ENCODE measurements at regions not wholly inside any gene's neighbourhood (a gene's known extent, or its start where the extent isn't known, plus 50 kb on each side); places are given as distances from the start of the nearest gene placed in this dataset.

GRCh38 chr10:108782411-108782810 is 1140.9 kb downstream of the XPNPEP1 start:
- DNase-seq, result no peak
- H3K4me2 ChIP-seq, result no peak overlapping the region
- H3K4me1 ChIP-seq (replicated peaks; ENCODE audit: insufficient read depth), result no peaks in the 10 kb centered on the region
- H4K20me1 ChIP-seq (ENCODE audit: insufficient read depth), result no peaks in the 10 kb centered on the region
- POLR2A ChIA-PET (ENCODE audit: unreplicated experiment), result no interaction called here
- BruUV-seq (replicated peaks), result no TSS peak
- H3K4me3 ChIP-seq, result no peak overlapping the region
- TF ChIP-seq, protein P1, sequence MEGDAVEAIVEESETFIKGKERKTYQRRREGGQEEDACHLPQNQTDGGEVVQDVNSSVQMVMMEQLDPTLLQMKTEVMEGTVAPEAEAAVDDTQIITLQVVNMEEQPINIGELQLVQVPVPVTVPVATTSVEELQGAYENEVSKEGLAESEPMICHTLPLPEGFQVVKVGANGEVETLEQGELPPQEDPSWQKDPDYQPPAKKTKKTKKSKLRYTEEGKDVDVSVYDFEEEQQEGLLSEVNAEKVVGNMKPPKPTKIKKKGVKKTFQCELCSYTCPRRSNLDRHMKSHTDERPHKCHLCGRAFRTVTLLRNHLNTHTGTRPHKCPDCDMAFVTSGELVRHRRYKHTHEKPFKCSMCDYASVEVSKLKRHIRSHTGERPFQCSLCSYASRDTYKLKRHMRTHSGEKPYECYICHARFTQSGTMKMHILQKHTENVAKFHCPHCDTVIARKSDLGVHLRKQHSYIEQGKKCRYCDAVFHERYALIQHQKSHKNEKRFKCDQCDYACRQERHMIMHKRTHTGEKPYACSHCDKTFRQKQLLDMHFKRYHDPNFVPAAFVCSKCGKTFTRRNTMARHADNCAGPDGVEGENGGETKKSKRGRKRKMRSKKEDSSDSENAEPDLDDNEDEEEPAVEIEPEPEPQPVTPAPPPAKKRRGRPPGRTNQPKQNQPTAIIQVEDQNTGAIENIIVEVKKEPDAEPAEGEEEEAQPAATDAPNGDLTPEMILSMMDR (conservative IDR thresholded peaks at IDR 0.05), result no peak
- no peak for TF ChIP-seq EZH2 (IDR thresholded peaks at IDR 0.05; ENCODE audit: low read depth)
- intact Hi-C loops (cut with micrococcal nuclease; ENCODE audit: unreplicated experiment), result no loop called here
- no peaks in the 10 kb centered on the region for H3K27me3 ChIP-seq (ENCODE audit: insufficient read depth, low read depth)
- H3K36me3 ChIP-seq (ENCODE audit: low read depth), result no peaks in the 10 kb centered on the region
- no peak overlapping the region for H3K27ac ChIP-seq
- H3K9me2 ChIP-seq (ENCODE audit: insufficient read depth), result no peaks in the 10 kb centered on the region
- H2AFZ ChIP-seq, result no peak overlapping the region
- no peaks in the 10 kb centered on the region for H3K79me2 ChIP-seq (ENCODE audit: low read depth)
- no peaks in the 10 kb centered on the region for H3F3A ChIP-seq (ENCODE audit: insufficient read depth, low read depth)
- no peaks in the 10 kb centered on the region for H3K9me3 ChIP-seq (ENCODE audit: insufficient read depth, low read depth)
- CTCF ChIA-PET, result no interaction called here

DNA sequence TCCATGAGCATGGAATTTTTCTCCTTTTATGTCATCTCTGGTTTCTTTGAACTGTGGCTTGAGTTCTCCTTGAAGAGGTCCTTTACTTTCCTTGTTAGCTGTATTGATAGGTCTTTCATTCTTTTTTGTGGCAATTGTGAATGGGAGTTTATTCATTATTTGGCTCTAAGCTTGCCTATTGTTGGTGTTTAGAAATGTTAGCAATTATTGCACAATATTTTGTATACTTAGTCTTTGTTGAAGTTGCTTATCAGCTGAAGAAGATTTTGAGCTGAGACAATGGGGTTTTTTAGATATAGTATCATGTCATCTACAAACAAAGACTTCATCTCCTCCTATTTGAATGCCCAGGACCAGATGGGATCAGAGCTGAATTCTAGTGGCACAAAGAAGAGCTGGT is 1143.8 kb downstream of the XPNPEP1 start:
- H3K27ac ChIP-seq, result no peak overlapping the region
- no peaks in the 10 kb centered on the region for H3K9me2 ChIP-seq (ENCODE audit: insufficient read depth)
- TF ChIP-seq EZH2 (IDR thresholded peaks at IDR 0.05; ENCODE audit: low read depth), result no peak
- TF ChIP-seq, protein P1 (conservative IDR thresholded peaks at IDR 0.05), result no peak
- no peak for DNase-seq
- intact Hi-C loops (cut with micrococcal nuclease; ENCODE audit: unreplicated experiment), result no loop called here
- no peak overlapping the region for H3K4me3 ChIP-seq
- H3K79me2 ChIP-seq (ENCODE audit: low read depth), result no peaks in the 10 kb centered on the region
- H2AFZ ChIP-seq, result no peak overlapping the region
- H3K36me3 ChIP-seq (ENCODE audit: low read depth), result no peaks in the 10 kb centered on the region
- POLR2A ChIA-PET (ENCODE audit: unreplicated experiment), result no interaction called here
- no peaks in the 10 kb centered on the region for H3F3A ChIP-seq (ENCODE audit: insufficient read depth, low read depth)
- H3K4me2 ChIP-seq, result no peak overlapping the region
- no peaks in the 10 kb centered on the region for H3K4me1 ChIP-seq (replicated peaks; ENCODE audit: insufficient read depth)
- no peaks in the 10 kb centered on the region for H3K9me3 ChIP-seq (ENCODE audit: insufficient read depth, low read depth)
- BruUV-seq (replicated peaks), result no TSS peak
- no peaks in the 10 kb centered on the region for H4K20me1 ChIP-seq (ENCODE audit: insufficient read depth)
- no peaks in the 10 kb centered on the region for H3K27me3 ChIP-seq (ENCODE audit: insufficient read depth, low read depth)
- CTCF ChIA-PET, result no interaction called here

DNA sequence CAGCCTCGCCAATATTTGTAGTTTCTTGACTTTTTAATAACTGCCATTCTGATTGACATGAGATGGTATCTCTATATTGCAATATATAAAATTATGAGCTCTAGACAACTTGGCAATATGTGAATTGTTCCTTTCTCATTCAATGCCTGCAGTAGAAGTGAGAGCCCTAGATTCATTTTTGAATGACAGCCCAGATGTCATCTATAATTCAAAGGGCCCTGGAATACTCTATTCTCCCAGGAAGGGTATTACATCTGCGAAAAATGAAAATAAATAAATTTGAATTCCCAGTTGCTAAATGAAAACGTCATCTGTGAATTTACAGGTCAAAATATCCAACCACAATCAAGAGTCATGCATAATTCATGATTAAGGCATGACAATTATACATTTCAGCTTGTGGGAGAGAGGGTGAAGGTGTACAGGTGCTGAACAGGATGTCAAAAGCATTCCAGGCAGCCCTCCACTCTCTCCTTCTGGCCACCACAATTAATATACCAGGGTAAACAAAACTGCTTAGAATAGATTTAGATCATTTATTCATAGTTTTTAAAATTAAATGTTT is 1147.3 kb downstream of the XPNPEP1 start:
- Histone ChIP-seq H3K36me3 (ENCODE audit: low read depth) (no peaks in the 10 kb centered on the region), H4K20me1 (ENCODE audit: insufficient read depth) (no peaks in the 10 kb centered on the region), H3F3A (ENCODE audit: insufficient read depth, low read depth) (no peaks in the 10 kb centered on the region), H3K27ac (no peak overlapping the region), H3K79me2 (ENCODE audit: low read depth) (no peaks in the 10 kb centered on the region), H3K4me3 (no peak overlapping the region), H2AFZ (no peak overlapping the region), H3K27me3 (ENCODE audit: insufficient read depth, low read depth) (no peaks in the 10 kb centered on the region), H3K4me1 (replicated peaks; ENCODE audit: insufficient read depth) (no peaks in the 10 kb centered on the region), H3K9me2 (ENCODE audit: insufficient read depth) (no peaks in the 10 kb centered on the region), H3K4me2 (no peak overlapping the region), H3K9me3 (ENCODE audit: insufficient read depth, low read depth) (no peaks in the 10 kb centered on the region)
- TF ChIP-seq, protein P1 (conservative IDR thresholded peaks at IDR 0.05), result no peak
- no peak for TF ChIP-seq EZH2 (IDR thresholded peaks at IDR 0.05; ENCODE audit: low read depth)
- no TSS peak for BruUV-seq (replicated peaks)
- DNase-seq, result no peak
- ChIA-PET POLR2A (ENCODE audit: unreplicated experiment) (no interaction called here), CTCF (no interaction called here)
- intact Hi-C loops (cut with micrococcal nuclease; ENCODE audit: unreplicated experiment), result no loop called here

Data from PC-9 (cell line).